ENCODE measurements at regions not wholly inside any gene's neighbourhood (a gene's known extent, or its start where the extent isn't known, plus 50 kb on each side); places are given as distances from the start of the nearest gene placed in this dataset.

GRCh38 chr21:18769599-18769998, 366.0 kb upstream of the TMPRSS15 start:
- POLR2A ChIA-PET = no interaction called here
- H4K20me1 ChIP-seq (ENCODE audit: insufficient read depth) = no peaks in the 10 kb centered on the region
- no peak overlapping the region for H3K9ac ChIP-seq (ENCODE audit: low read length)
- BruUV-seq (replicated peaks) = no TSS peak
- ATAC-seq (no peak), DNase-seq (ENCODE audit: low read depth, low spot score) (no peak)
- no peak overlapping the region for H3K27ac ChIP-seq (ENCODE audit: low read depth, low read length)
- H3K9me2 ChIP-seq (ENCODE audit: insufficient read depth) = no peaks in the 10 kb centered on the region
- no peak overlapping the region for H3K4me2 ChIP-seq (ENCODE audit: low read length)
- H2AFZ ChIP-seq (ENCODE audit: low read depth, low read length, poor library complexity, severe bottlenecking) = no peak overlapping the region
- no peaks in the 10 kb centered on the region; a peak in 1 of 4 replicates for H3K36me3 ChIP-seq (ENCODE audit: control insufficient read depth in 1 of 2, insufficient read depth in 2 of 2, low read length in 2 of 2)
- RAD21 ChIA-PET (ENCODE audit: low non-redundant PET in 1 of 2, low total read pairs in 2 of 2, uncharacterized antibody in 2 of 2, unreplicated experiment in 2 of 2) = no interaction called here
- no peak overlapping the region for H3K4me3 ChIP-seq (replicated peaks in 1 of 2; ENCODE audit: low read depth in 1 of 2, low read length in 2 of 2)
- peaks cover 15 to 33% of the 10 kb centered on the region in 2 experiments; a peak in 2 of 4 replicates for H3K9me3 ChIP-seq (ENCODE audit: control insufficient read depth in 1 of 2, insufficient read depth in 1 of 2, low read depth in 1 of 2, low read length in 2 of 2)
- H3K4me1 ChIP-seq (ENCODE audit: control insufficient read depth in 1 of 2, insufficient read depth in 2 of 2, low read length in 2 of 2) = no peaks in the 10 kb centered on the region
- H3K79me2 ChIP-seq (ENCODE audit: insufficient read depth, low read length) = no peaks in the 10 kb centered on the region
- no peaks in the 10 kb centered on the region for H3K27me3 ChIP-seq (ENCODE audit: insufficient read depth, low read length)
- no peak for TF ChIP-seq SRF (IDR thresholded peaks at IDR 0.05; ENCODE audit: low read depth)
- TF ChIP-seq ATF3 (IDR thresholded peaks at IDR 0.05) = no peak
- no peak for TF ChIP-seq REST (IDR thresholded peaks at IDR 0.05; ENCODE audit: low read depth)
- TF ChIP-seq SIN3A (IDR thresholded peaks at IDR 0.05; ENCODE audit: low read depth) = no peak
- TF ChIP-seq JUND (IDR thresholded peaks at IDR 0.05) = no peak
- no peak for TF ChIP-seq POLR2A (IDR thresholded peaks at IDR 0.05; ENCODE audit: borderline replicate concordance, extremely low read depth, insufficient read depth, insufficient read length)
- TF ChIP-seq ELF1 (IDR thresholded peaks at IDR 0.05; ENCODE audit: borderline replicate concordance, low read depth) = no peak
- TF ChIP-seq ZBTB33 (IDR thresholded peaks at IDR 0.05; ENCODE audit: extremely low read depth, insufficient replicate concordance, low read length) = no peak
- TF ChIP-seq EGR1 (IDR thresholded peaks at IDR 0.05; ENCODE audit: low read depth) = no peak
- TF ChIP-seq FOSL1 (IDR thresholded peaks at IDR 0.05; ENCODE audit: low read depth) = no peak
- no peak for TF ChIP-seq CTCF (IDR thresholded peaks at IDR 0.05 in 2 of 3, conservative IDR thresholded peaks at IDR 0.05 in 1 of 3; ENCODE audit: borderline replicate concordance in 1 of 3, insufficient read depth in 1 of 3, low read depth in 2 of 3, low read length in 2 of 3)
- no peak for TF ChIP-seq ZFX (IDR thresholded peaks at IDR 0.05)
- no peak for TF ChIP-seq EZH2 (IDR thresholded peaks at IDR 0.05)
- no peak for TF ChIP-seq POLR2AphosphoS5 (IDR thresholded peaks at IDR 0.05; ENCODE audit: low read depth, low read length)
- no peak for TF ChIP-seq TCF7L2 (IDR thresholded peaks at IDR 0.05; ENCODE audit: borderline replicate concordance, extremely low read depth, insufficient read depth, insufficient read length)
- intact Hi-C loops (cut with micrococcal nuclease) = no loop called here
- CTCF ChIA-PET = no interaction called here

Data from HCT116 (cell line).